PC-3 (cell line): ENCODE measurements at regions not wholly inside any gene's neighbourhood (a gene's known extent, or its start where the extent isn't known, plus 50 kb on each side); places are given as distances from the start of the nearest gene placed in this dataset.

Experiments used
- EZH2 ChIP-seq: fragments of 300-600 bp; sonication (generic); IDR thresholded peaks from one replicate; pipeline ENCODE4 v1.6.1; 2017; ENCODE audit warnings: antibody characterized with exemption, mild to moderate bottlenecking, low read length; ENCODE audit not compliant: unreplicated experiment
- EZH2phosphoT487 ChIP-seq: fragments of 300-600 bp; sonication (generic); IDR thresholded peaks from 2 replicates; pipeline ENCODE4 v1.6.1; 2018; ENCODE audit warnings: mild to moderate bottlenecking, antibody characterized with exemption, low read length, borderline replicate concordance
- TF ChIP-seq, protein P1 (sequence below): fragments of 300-600 bp; sonication (generic); conservative IDR thresholded peaks from 2 replicates; pipeline ENCODE4 v1.5.1; 2017; ENCODE audit warnings: antibody characterized with exemption, low read depth, mild to moderate bottlenecking, low read length

DNA sequence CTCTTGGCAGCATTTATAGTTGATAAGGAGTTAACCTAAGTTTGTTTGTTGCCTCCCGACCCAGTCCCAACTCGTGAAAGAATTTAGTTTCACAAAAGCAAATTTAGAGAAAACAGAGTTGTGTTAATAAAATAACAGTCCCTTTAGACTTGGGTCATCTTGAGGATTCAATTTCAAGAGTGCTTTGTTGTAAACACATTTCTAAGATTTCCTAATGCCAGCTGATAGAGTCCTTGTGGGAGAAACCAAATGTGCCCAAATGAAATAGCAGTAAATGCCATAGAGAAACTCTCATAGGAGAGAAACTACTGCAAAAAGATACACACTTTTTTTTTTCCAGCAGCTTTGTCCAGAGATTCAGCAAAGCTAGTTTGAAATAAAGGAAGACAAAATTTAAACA, 211.3 kb upstream of the BMPER start:
- TF ChIP-seq, protein P1, sequence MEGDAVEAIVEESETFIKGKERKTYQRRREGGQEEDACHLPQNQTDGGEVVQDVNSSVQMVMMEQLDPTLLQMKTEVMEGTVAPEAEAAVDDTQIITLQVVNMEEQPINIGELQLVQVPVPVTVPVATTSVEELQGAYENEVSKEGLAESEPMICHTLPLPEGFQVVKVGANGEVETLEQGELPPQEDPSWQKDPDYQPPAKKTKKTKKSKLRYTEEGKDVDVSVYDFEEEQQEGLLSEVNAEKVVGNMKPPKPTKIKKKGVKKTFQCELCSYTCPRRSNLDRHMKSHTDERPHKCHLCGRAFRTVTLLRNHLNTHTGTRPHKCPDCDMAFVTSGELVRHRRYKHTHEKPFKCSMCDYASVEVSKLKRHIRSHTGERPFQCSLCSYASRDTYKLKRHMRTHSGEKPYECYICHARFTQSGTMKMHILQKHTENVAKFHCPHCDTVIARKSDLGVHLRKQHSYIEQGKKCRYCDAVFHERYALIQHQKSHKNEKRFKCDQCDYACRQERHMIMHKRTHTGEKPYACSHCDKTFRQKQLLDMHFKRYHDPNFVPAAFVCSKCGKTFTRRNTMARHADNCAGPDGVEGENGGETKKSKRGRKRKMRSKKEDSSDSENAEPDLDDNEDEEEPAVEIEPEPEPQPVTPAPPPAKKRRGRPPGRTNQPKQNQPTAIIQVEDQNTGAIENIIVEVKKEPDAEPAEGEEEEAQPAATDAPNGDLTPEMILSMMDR, result no peak
- TF ChIP-seq EZH2, result no peak
- TF ChIP-seq EZH2phosphoT487, result no peak
